ENCODE measurements at regions not wholly inside any gene's neighbourhood (a gene's known extent, or its start where the extent isn't known, plus 50 kb on each side); places are given as distances from the start of the nearest gene placed in this dataset.

DNA sequence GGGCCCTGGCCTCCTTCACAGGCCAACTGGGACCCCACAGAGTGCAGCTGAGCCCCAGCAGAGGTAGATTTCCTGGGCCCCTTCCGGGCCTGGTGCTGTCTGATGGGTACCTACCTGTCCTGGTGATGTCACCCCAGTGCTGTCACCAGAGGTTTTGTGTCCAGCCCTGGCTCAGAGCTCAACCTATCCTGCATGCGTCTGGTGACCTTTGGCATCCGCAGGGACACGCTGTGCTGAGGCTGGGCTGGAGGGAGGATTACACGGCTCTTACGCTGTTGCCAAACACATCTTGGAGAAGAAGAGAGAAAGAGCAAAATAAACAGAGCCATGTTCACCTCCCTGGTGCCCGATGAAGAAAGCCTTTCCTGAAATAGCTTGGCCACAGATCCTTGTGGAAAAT, 70.6 kb upstream of the MED9 start (continued):
- TF ChIP-seq ZBTB8A (CRISPR knock-in tag; IDR thresholded peaks at IDR 0.05; ENCODE audit: borderline replicate concordance, low read depth) (no peak), MXD3 (CRISPR knock-in tag; IDR thresholded peaks at IDR 0.05) (no peak), ZFX (CRISPR knock-in tag; IDR thresholded peaks at IDR 0.05; ENCODE audit: low read depth) (0 out of 2 replicates have a peak, but pooled peaks have one; percentile 19), ZZZ3 (CRISPR knock-in tag; IDR thresholded peaks at IDR 0.05; ENCODE audit: borderline replicate concordance) (no peak), GATAD2A (CRISPR knock-in tag; IDR thresholded peaks at IDR 0.05) (peak; percentile 71), SP5 (CRISPR knock-in tag; IDR thresholded peaks at IDR 0.05; ENCODE audit: borderline replicate concordance, low read depth) (no peak), YEATS2 (CRISPR knock-in tag; IDR thresholded peaks at IDR 0.05; ENCODE audit: borderline replicate concordance) (peak; percentile 20; the same call in 1 of the 2 replicates), SOX13 (IDR thresholded peaks at IDR 0.05) (no peak), SOX13 (CRISPR knock-in tag; conservative IDR thresholded peaks at IDR 0.05 in 1 of 2, IDR thresholded peaks at IDR 0.05 in 1 of 2) (peak in 1 of 2 experiments; percentile 18; a peak in 1 of 4 replicates), ZNF431 (CRISPR knock-in tag; IDR thresholded peaks at IDR 0.05; ENCODE audit: borderline replicate concordance, low read depth) (no peak), ZNF772 (CRISPR knock-in tag; IDR thresholded peaks at IDR 0.05) (no peak), TMF1 (CRISPR knock-in tag; IDR thresholded peaks at IDR 0.05; ENCODE audit: low read depth) (0 out of 2 replicates have a peak, but pooled peaks have one; percentile 39), ZNF788 (CRISPR knock-in tag; IDR thresholded peaks at IDR 0.05; ENCODE audit: borderline replicate concordance) (no peak; the same call in 1 of the 2 replicates), SSRP1 (CRISPR knock-in tag; IDR thresholded peaks at IDR 0.05) (no peak), IRX3 (CRISPR knock-in tag; IDR thresholded peaks at IDR 0.05; ENCODE audit: borderline replicate concordance, low read depth) (no peak), ARNT2 (CRISPR knock-in tag; IDR thresholded peaks at IDR 0.05; ENCODE audit: low read depth) (no peak), KLF11 (CRISPR knock-in tag; IDR thresholded peaks at IDR 0.05) (no peak), SMARCC2 (IDR thresholded peaks at IDR 0.05) (no peak), LRRFIP1 (CRISPR knock-in tag; conservative IDR thresholded peaks at IDR 0.05) (no peak), NFKB2 (CRISPR knock-in tag; IDR thresholded peaks at IDR 0.05; ENCODE audit: borderline replicate concordance) (no peak), DRAP1 (CRISPR knock-in tag; IDR thresholded peaks at IDR 0.05) (peak; percentile 35; the same call in 1 of the 2 replicates), ZNF441 (CRISPR knock-in tag; IDR thresholded peaks at IDR 0.05; ENCODE audit: borderline replicate concordance) (no peak), ZNF317 (CRISPR knock-in tag; IDR thresholded peaks at IDR 0.05) (no peak)
- TF ChIP-seq, protein P1, sequence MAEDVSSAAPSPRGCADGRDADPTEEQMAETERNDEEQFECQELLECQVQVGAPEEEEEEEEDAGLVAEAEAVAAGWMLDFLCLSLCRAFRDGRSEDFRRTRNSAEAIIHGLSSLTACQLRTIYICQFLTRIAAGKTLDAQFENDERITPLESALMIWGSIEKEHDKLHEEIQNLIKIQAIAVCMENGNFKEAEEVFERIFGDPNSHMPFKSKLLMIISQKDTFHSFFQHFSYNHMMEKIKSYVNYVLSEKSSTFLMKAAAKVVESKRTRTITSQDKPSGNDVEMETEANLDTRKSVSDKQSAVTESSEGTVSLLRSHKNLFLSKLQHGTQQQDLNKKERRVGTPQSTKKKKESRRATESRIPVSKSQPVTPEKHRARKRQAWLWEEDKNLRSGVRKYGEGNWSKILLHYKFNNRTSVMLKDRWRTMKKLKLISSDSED (CRISPR knock-in tag; IDR thresholded peaks at IDR 0.05): no peak
- TF ChIP-seq, protein P2, sequence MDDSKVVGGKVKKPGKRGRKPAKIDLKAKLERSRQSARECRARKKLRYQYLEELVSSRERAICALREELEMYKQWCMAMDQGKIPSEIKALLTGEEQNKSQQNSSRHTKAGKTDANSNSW (CRISPR knock-in tag; IDR thresholded peaks at IDR 0.05; ENCODE audit: borderline replicate concordance): no peak
- TF ChIP-seq, protein P3, sequence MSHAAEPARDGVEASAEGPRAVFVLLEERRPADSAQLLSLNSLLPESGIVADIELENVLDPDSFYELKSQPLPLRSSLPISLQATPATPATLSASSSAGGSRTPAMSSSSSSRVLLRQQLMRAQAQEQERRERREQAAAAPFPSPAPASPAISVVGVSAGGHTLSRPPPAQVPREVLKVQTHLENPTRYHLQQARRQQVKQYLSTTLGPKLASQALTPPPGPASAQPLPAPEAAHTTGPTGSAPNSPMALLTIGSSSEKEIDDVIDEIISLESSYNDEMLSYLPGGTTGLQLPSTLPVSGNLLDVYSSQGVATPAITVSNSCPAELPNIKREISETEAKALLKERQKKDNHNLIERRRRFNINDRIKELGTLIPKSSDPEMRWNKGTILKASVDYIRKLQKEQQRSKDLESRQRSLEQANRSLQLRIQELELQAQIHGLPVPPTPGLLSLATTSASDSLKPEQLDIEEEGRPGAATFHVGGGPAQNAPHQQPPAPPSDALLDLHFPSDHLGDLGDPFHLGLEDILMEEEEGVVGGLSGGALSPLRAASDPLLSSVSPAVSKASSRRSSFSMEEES (CRISPR knock-in tag; IDR thresholded peaks at IDR 0.05): no peak
